GM12878 (cell line): ENCODE measurements at regions not wholly inside any gene's neighbourhood (a gene's known extent, or its start where the extent isn't known, plus 50 kb on each side); places are given as distances from the start of the nearest gene placed in this dataset.
A peak's percentile ranks its signal among the peaks of the same experiment; 100 is the strongest.

ENCODE experiments used
- ATAC-seq: fragments of 200-7000 bp; cut with Tn5 transposase; 3 replicates; pipeline ENCODE4 v1.9.1; 2020; ENCODE audit warnings: mild to moderate bottlenecking, moderate library complexity
- BruUV-seq: library from RNA; stranded (reverse); fragments of 400-500 nt; replicated peaks from 2 replicates; lab custom pipeline; 2021; lab: Mats Ljungman, UMichigan
- CTCF ChIA-PET: fragments of 300-600 bp; sonication (Branson Sonifier 250); formaldehyde crosslinking; extraction: SDS; loops from one replicate; lab custom pipeline; 2021; ENCODE audit warnings: inconsistent platforms; lab: Yijun Ruan, JAX
- POLR2A ChIA-PET: fragments of 350-600 bp; formaldehyde crosslinking; extraction: SDS; loops from one replicate; lab custom pipeline; 2021; ENCODE audit warnings: inconsistent platforms; lab: Charles Lee
- RAD21 ChIA-PET: fragments of 300-600 bp; sonication (Branson Sonifier 250); formaldehyde crosslinking; loops from one replicate; lab custom pipeline; 2023; ENCODE audit warnings: antibody characterized with exemption; ENCODE audit not compliant: unreplicated experiment; lab: Charles Lee
- SMC1A ChIA-PET: fragments of 300-600 bp; sonication (Branson Sonifier 250); formaldehyde crosslinking; loops from one replicate; lab custom pipeline; 2023; ENCODE audit not compliant: unreplicated experiment, uncharacterized antibody; lab: Charles Lee
- DNase-seq: peaks from one replicate; pipeline ENCODE4 v3.0.0-alpha.2; 2011; ENCODE audit warnings: low read depth, low spot score
- FAIRE-seq: peaks from 3 replicates; lab custom pipeline; 2011; peaks lifted over from hg19 to GRCh38; lab: Jason Lieb, UNC
- H2AFZ ChIP-seq: 2 replicates; pipeline ENCODE4 v1.6.0; 2011; ENCODE audit warnings: low read depth, low read length, control low read depth; ENCODE audit not compliant: control insufficient read depth
- H3K27ac ChIP-seq: 2 replicates; pipeline ENCODE4 v1.5.1; 2011; ENCODE audit warnings: control low read depth; ENCODE audit not compliant: control insufficient read depth, insufficient read depth
- H3K27me3 ChIP-seq, 2 experiments: replicated peaks in 1 of 2; 2 replicates each; pipeline versions ENCODE4 v1.6.0 to v1.6.1; 2011; ENCODE audit warnings: low read length in 1 of 2; ENCODE audit not compliant: control insufficient read depth in 2 of 2, insufficient read depth in 2 of 2
- H3K36me3 ChIP-seq, 2 experiments: 2 replicates each; pipeline ENCODE4 v1.5.1; 2011; ENCODE audit warnings: low read length in 1 of 2; ENCODE audit not compliant: control insufficient read depth in 2 of 2, insufficient read depth in 2 of 2
- H3K4me1 ChIP-seq: 2 replicates; pipeline ENCODE4 v1.6.1; 2011; ENCODE audit warnings: mild to moderate bottlenecking, low read length, moderate library complexity, mixed read lengths; ENCODE audit not compliant: control insufficient read depth, insufficient read depth
- H3K4me2 ChIP-seq: 2 replicates; pipeline ENCODE4 v1.6.0; 2011; ENCODE audit warnings: control low read depth; ENCODE audit not compliant: control insufficient read depth, insufficient read depth
- H3K4me3 ChIP-seq: fragments of 200-600 bp; sonication (generic); 2 replicates; pipeline ENCODE4 v1.5.1; 2016
- H3K79me2 ChIP-seq: 2 replicates; pipeline ENCODE4 v1.6.0; 2011; ENCODE audit warnings: low read length; ENCODE audit not compliant: control insufficient read depth, insufficient read depth
- H3K9ac ChIP-seq: 2 replicates; pipeline ENCODE4 v1.8.0; 2011; ENCODE audit warnings: low read length, control low read depth, mixed read lengths; ENCODE audit not compliant: control insufficient read depth, insufficient read depth
- H3K9me3 ChIP-seq: replicated peaks from 3 replicates; pipeline ENCODE4 v1.5.1; 2011; ENCODE audit warnings: mild to moderate bottlenecking, low read length; ENCODE audit not compliant: control insufficient read depth, insufficient read depth
- H4K20me1 ChIP-seq: 2 replicates; pipeline ENCODE4 v1.6.0; 2011; ENCODE audit not compliant: control insufficient read depth, insufficient read depth
- BACH1 ChIP-seq: fragments of 450-650 bp; IDR thresholded peaks from 2 replicates; pipeline ENCODE4 v1.6.1; 2017; ENCODE audit warnings: mild to moderate bottlenecking, borderline replicate concordance
- CBX3 ChIP-seq: fragments of 200-600 bp; sonication (generic); IDR thresholded peaks from 2 replicates; pipeline ENCODE4 v1.6.1; 2016; ENCODE audit warnings: low read depth, borderline replicate concordance
- CEBPB ChIP-seq, 2 experiments: fragments of 150-350 bp in 1 of 2; IDR thresholded peaks; 2 replicates each; pipeline ENCODE4 v1.6.1; 2012 to 2014; ENCODE audit warnings: low read depth in 2 of 2, low read length in 2 of 2, borderline replicate concordance in 1 of 2, inconsistent platforms in 1 of 2
- CHD1 ChIP-seq: IDR thresholded peaks from 2 replicates; pipeline ENCODE4 v1.6.1; 2012; ENCODE audit warnings: low read depth, low read length, improper control_type of control experiment
- EP300 ChIP-seq, 2 experiments: fragments of 150-350 bp in 1 of 2; IDR thresholded peaks; 2 replicates each; pipeline ENCODE4 v1.6.1; 2011 to 2012; ENCODE audit warnings: low read depth in 2 of 2, low read length in 2 of 2, borderline replicate concordance in 1 of 2, improper control_type of control experiment in 1 of 2, inconsistent platforms in 1 of 2; ENCODE audit not compliant: control insufficient read depth in 1 of 2
- GABPA ChIP-seq: IDR thresholded peaks from 2 replicates; pipeline ENCODE4 v1.6.1; 2014; ENCODE audit warnings: antibody characterized with exemption, low read depth, mild to moderate bottlenecking, inconsistent platforms
- GATAD2B ChIP-seq: fragments of 450-650 bp; conservative IDR thresholded peaks from 2 replicates; pipeline ENCODE4 v1.6.1; 2017; ENCODE audit warnings: low read depth, mild to moderate bottlenecking, moderate library complexity
- MYC ChIP-seq: IDR thresholded peaks from 2 replicates; pipeline ENCODE4 v1.6.1; 2011; ENCODE audit warnings: mild to moderate bottlenecking, low read length, moderate library complexity, inconsistent platforms; ENCODE audit not compliant: insufficient read depth, insufficient replicate concordance, insufficient read length, severe bottlenecking
- RAD51 ChIP-seq: fragments of 450-650 bp; IDR thresholded peaks from 2 replicates; pipeline ENCODE4 v1.6.1; 2016; ENCODE audit warnings: moderate library complexity, mild to moderate bottlenecking, inconsistent platforms
- SIN3A ChIP-seq: IDR thresholded peaks from 2 replicates; pipeline ENCODE4 v1.6.1; 2012; ENCODE audit warnings: low read depth, low read length, improper control_type of control experiment
- SIX5 ChIP-seq: IDR thresholded peaks from 2 replicates; pipeline ENCODE4 v1.6.1; 2011; ENCODE audit warnings: mild to moderate bottlenecking, low read depth, low read length, moderate library complexity; ENCODE audit not compliant: severe bottlenecking
- ZNF217 ChIP-seq: fragments of 450-650 bp; IDR thresholded peaks from 2 replicates; pipeline ENCODE4 v1.6.1; 2017; ENCODE audit warnings: antibody characterized with exemption, mild to moderate bottlenecking
- WGBS: methylation state at CpG from one replicate; pipeline ENCODE4 v1.1.6; 2016; ENCODE audit warnings: low lambda C conversion rate; ENCODE audit not compliant: insufficient replicate concordance, insufficient coverage; ENCODE audit errors: missing lambda C conversion rate; 5-methylcytosine and 5-hydroxymethylcytosine counted together
- in situ Hi-C: fragments of 300-500 bp; cut with MboI; formaldehyde crosslinking; loops from 9 replicates; pipeline ENCODE4 v1.14.3; 2018; ENCODE audit warnings: mixed read lengths
- intact Hi-C: fragments of 100-400 bp; cut with micrococcal nuclease; formaldehyde crosslinking; loops from one replicate; pipeline ENCODE4 v1.14.2; 2022; ENCODE audit not compliant: unreplicated experiment
- TF ChIP-seq, protein P1 (sequence below): IDR thresholded peaks from 2 replicates; pipeline ENCODE4 v1.6.1; 2012; ENCODE audit warnings: low read depth, low read length, improper control_type of control experiment
- TF ChIP-seq, protein P2 (sequence below): fragments of 450-650 bp; conservative IDR thresholded peaks from 2 replicates; pipeline ENCODE4 v1.6.1; 2017; ENCODE audit warnings: mild to moderate bottlenecking, moderate library complexity

DNA sequence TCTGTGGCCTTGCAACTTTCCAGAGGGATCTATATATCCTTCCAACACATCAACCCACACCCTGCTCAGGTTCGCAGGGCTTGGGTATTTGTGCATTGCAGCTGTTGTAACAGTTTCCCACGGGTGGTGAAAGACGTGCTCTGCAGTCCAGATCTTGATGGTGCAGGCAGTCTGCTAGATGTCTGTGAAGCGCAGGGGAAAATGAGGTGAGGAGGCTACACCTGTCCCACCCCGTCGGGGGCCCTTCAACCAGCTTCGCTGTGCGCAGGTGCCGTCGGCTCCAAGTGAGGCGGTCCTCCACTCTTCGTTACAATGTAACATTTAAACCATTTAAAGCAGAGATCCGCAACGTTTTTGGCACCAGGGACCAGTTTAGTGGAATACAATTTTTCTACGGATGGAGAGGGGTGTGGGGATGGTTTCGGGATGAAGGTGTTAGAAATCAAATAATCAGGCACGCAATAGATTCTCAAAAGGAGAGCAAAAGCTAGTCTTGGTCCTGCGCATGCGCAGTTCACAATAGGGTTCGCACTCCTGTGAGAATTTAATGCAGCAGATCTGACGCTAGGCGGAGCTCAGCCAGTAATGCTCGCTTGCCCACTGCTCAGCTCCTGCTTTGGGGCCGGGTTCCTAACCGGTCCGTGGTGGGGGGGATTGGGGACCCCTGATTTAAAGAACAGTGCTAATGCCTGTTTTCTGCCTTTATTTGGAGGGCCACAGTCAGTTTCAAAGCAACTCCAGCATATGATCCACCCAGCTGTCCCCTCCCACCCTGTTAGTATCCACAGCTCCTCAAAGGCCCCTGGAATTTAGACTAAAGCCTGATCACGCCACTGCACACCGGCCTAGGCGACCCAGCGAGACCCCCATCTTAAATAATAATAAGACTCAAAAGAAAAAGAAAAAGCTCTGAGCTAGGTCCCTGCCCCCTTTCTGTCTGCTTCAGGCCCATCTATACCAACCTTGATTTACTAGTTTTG is 97.1 kb upstream of the SELENOP start:
- in situ Hi-C loops: loop anchor here (5.0 to 10.0 kb wide), 2 partner anchors 134 to 476 kb away; partner anchors contain the start of gene ANXA2R
- H3K27me3 ChIP-seq: no peaks in the 10 kb centered on the region; a peak in 1 of 4 replicates
- intact Hi-C loops: loop anchor here (1.0 to 10.0 kb wide), 6 partner anchors 40 to 480 kb away; partner anchors contain the start of gene ANXA2R
- H3K27ac ChIP-seq: no peak overlapping the region
- RAD21 ChIA-PET: interaction anchor here (0.6 to 4.6 kb wide), 28 partner anchors 13 to 481 kb away, joined by 3 to 36 read pairs (median 4); partner anchors contain the start of gene ZNF131
- H3K9ac ChIP-seq: no peak overlapping the region
- SMC1A ChIA-PET: interaction anchor here (0.6 to 3.5 kb wide), 36 partner anchors 12 to 481 kb away, joined by 3 to 32 read pairs (median 3); partner anchors contain the start of gene ANXA2R
- H4K20me1 ChIP-seq: no peaks in the 10 kb centered on the region
- ATAC-seq (peak; percentile 97), FAIRE-seq (peak; percentile 99), DNase-seq (peak; percentile 51)
- BruUV-seq: no TSS peak
- peak overlapping the region; percentile 74 for H3K4me2 ChIP-seq
- no peaks in the 10 kb centered on the region for H3K9me3 ChIP-seq
- H3K4me1 ChIP-seq: peaks cover 4% of the 10 kb centered on the region; the same call in 1 of the 2 replicates
- H2AFZ ChIP-seq: peak overlapping the region; percentile 78
- POLR2A ChIA-PET: interaction anchor here (0.6 to 1.5 kb wide), 2 partner anchors 130 to 153 kb away, joined by 3 read pairs; no protein-coding TSS in a partner anchor
- no peaks in the 10 kb centered on the region for H3K36me3 ChIP-seq
- 4% methylated on average over 30 of the region's 30 CpGs for WGBS
- H3K4me3 ChIP-seq: peak overlapping the region; percentile 62; the same call in 1 of the 2 replicates
- CTCF ChIA-PET: interaction anchor here (0.6 to 5.2 kb wide), 59 partner anchors 10 to 1044 kb away, joined by 3 to 50 read pairs (median 4); partner anchors contain the start of genes ANXA2R and ZNF131
- no peaks in the 10 kb centered on the region for H3K79me2 ChIP-seq
- TF ChIP-seq ZNF217 (no peak), CEBPB (IDR thresholded peaks at IDR 0.05; ENCODE audit: borderline replicate concordance in 1 of 2, low read depth in 2 of 2, low read length in 2 of 2) (no peak), RAD51 (no peak), BACH1 (no peak), GABPA (no peak), GATAD2B (0 out of 2 replicates have a peak, but pooled peaks have one; percentile 45), SIN3A (no peak), EP300 (IDR thresholded peaks at IDR 0.05; ENCODE audit: borderline replicate concordance in 1 of 2, control insufficient read depth in 1 of 2, low read depth in 2 of 2, low read length in 2 of 2) (no peak), SIX5 (no peak), MYC (no peak), CHD1 (no peak), CBX3 (no peak)
- TF ChIP-seq, protein P1, sequence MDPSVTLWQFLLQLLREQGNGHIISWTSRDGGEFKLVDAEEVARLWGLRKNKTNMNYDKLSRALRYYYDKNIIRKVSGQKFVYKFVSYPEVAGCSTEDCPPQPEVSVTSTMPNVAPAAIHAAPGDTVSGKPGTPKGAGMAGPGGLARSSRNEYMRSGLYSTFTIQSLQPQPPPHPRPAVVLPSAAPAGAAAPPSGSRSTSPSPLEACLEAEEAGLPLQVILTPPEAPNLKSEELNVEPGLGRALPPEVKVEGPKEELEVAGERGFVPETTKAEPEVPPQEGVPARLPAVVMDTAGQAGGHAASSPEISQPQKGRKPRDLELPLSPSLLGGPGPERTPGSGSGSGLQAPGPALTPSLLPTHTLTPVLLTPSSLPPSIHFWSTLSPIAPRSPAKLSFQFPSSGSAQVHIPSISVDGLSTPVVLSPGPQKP: no peak
- TF ChIP-seq, protein P2, sequence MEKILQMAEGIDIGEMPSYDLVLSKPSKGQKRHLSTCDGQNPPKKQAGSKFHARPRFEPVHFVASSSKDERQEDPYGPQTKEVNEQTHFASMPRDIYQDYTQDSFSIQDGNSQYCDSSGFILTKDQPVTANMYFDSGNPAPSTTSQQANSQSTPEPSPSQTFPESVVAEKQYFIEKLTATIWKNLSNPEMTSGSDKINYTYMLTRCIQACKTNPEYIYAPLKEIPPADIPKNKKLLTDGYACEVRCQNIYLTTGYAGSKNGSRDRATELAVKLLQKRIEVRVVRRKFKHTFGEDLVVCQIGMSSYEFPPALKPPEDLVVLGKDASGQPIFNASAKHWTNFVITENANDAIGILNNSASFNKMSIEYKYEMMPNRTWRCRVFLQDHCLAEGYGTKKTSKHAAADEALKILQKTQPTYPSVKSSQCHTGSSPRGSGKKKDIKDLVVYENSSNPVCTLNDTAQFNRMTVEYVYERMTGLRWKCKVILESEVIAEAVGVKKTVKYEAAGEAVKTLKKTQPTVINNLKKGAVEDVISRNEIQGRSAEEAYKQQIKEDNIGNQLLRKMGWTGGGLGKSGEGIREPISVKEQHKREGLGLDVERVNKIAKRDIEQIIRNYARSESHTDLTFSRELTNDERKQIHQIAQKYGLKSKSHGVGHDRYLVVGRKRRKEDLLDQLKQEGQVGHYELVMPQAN: no peak
